ENCODE measurements at regions not wholly inside any gene's neighbourhood (a gene's known extent, or its start where the extent isn't known, plus 50 kb on each side); places are given as distances from the start of the nearest gene placed in this dataset.

- Histone ChIP-seq H3K27ac (no peak overlapping the region), H3K27me3 (no peaks in the 10 kb centered on the region), H3K4me1 (ENCODE audit: insufficient read depth) (no peaks in the 10 kb centered on the region), H3K36me3 (no peaks in the 10 kb centered on the region), H3K9me3 (no peaks in the 10 kb centered on the region), H3K4me3 (no peak overlapping the region)
- intact Hi-C loops (cut with DNase I), result no loop called here
- no peak for TF ChIP-seq EP300 (IDR thresholded peaks at IDR 0.05)
- TF ChIP-seq CTCF (IDR thresholded peaks at IDR 0.05), result no peak
- no peak for TF ChIP-seq POLR2A (IDR thresholded peaks at IDR 0.05)
- 56 to 65% (median 65%) methylated on average over 4 of the region's 4 CpGs for WGBS, 3 donors
- no peak for DNase-seq
These were observed 206.5 kb downstream of the SUDS3 start for GRCh38 chr12:118582863-118583262.

- no peak overlapping the region for H3K4me3 ChIP-seq
- H3K9me3 ChIP-seq, result no peaks in the 10 kb centered on the region
- intact Hi-C loops (cut with DNase I), result no loop called here
- H3K27ac ChIP-seq, result no peak overlapping the region
- no peak for DNase-seq
- no peaks in the 10 kb centered on the region for H3K27me3 ChIP-seq
- WGBS, 3 donors, result 77 to 91% (median 87%) methylated on average over 1 of the region's 1 CpG
- TF ChIP-seq CTCF (IDR thresholded peaks at IDR 0.05), result no peak
- no peak for TF ChIP-seq EP300 (IDR thresholded peaks at IDR 0.05)
- H3K4me1 ChIP-seq (ENCODE audit: insufficient read depth), result no peaks in the 10 kb centered on the region
- no peaks in the 10 kb centered on the region for H3K36me3 ChIP-seq
These were observed 210.1 kb downstream of the SUDS3 start for GRCh38 chr12:118586433-118586832.

GRCh38 chr12:118589162-118589561 is 212.8 kb downstream of the SUDS3 start:
- TF ChIP-seq POLR2A (IDR thresholded peaks at IDR 0.05), result no peak
- TF ChIP-seq EP300 (IDR thresholded peaks at IDR 0.05), result no peak
- no peak for TF ChIP-seq CTCF (IDR thresholded peaks at IDR 0.05)
- WGBS, 3 donors, result 71 to 78% (median 76%) methylated on average over 1 of the region's 1 CpG
- Histone ChIP-seq H3K27me3 (no peaks in the 10 kb centered on the region), H3K36me3 (no peaks in the 10 kb centered on the region), H3K27ac (no peak overlapping the region), H3K4me3 (no peak overlapping the region), H3K9me3 (no peaks in the 10 kb centered on the region), H3K4me1 (ENCODE audit: insufficient read depth) (no peaks in the 10 kb centered on the region)
- intact Hi-C loops (cut with DNase I), result no loop called here
- no peak for DNase-seq

GRCh38 chr12:118590406-118591150 is 214.2 kb downstream of the SUDS3 start:
- H3K4me1 ChIP-seq (ENCODE audit: insufficient read depth), result no peaks in the 10 kb centered on the region
- DNase-seq, result no peak
- H3K9me3 ChIP-seq, result no peaks in the 10 kb centered on the region
- intact Hi-C loops (cut with DNase I), result no loop called here
- TF ChIP-seq POLR2A (IDR thresholded peaks at IDR 0.05), result no peak
- TF ChIP-seq CTCF (IDR thresholded peaks at IDR 0.05), result no peak
- no peak for TF ChIP-seq EP300 (IDR thresholded peaks at IDR 0.05)
- H3K27me3 ChIP-seq, result no peaks in the 10 kb centered on the region
- WGBS, 3 donors, result 45 to 58% (median 49%) methylated on average over 7 of the region's 7 CpGs
- H3K27ac ChIP-seq, result no peak overlapping the region
- H3K36me3 ChIP-seq, result no peaks in the 10 kb centered on the region
- no peak overlapping the region for H3K4me3 ChIP-seq
